ENCODE measurements at regions not wholly inside any gene's neighbourhood (a gene's known extent, or its start where the extent isn't known, plus 50 kb on each side); places are given as distances from the start of the nearest gene placed in this dataset.

DNA sequence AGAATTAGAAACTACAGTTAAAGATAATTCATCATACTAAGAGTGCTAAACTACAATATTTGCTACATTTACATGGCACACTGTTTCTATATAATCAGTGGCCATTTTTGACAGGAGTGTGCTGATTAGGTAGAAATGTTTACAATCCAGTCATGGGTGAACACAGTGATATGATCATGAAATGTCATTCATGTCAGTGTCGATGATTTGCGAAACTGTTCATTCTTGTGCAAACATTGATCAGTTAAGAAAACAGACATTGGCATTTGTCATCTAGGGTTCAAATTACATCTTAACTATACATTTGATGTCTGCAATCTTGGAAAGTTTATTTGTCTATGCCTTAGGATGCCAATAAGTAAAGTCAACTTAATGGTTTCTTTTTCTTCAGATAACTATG lies 474.9 kb downstream of the DOK5 start:
- Histone ChIP-seq H3K9me3 (no peaks in the 10 kb centered on the region), H3K4me3 (no peak overlapping the region), H3K36me3 (ENCODE audit: low read depth) (no peaks in the 10 kb centered on the region), H3K4me1 (ENCODE audit: low read depth) (no peaks in the 10 kb centered on the region)
- intact Hi-C loops (cut with DNase I, micrococcal nuclease), result no loop called here
- no peak for TF ChIP-seq CTCF (IDR thresholded peaks at IDR 0.05)
- DNase-seq, result no peak
- no peak for ATAC-seq

GRCh38 chr20:54941666-54942065 lies 466.3 kb downstream of the DOK5 start:
- intact Hi-C loops (cut with DNase I, micrococcal nuclease), result no loop called here
- ATAC-seq (no peak), DNase-seq (no peak)
- Histone ChIP-seq H3K4me3 (no peak overlapping the region), H3K9me3 (no peaks in the 10 kb centered on the region), H3K4me1 (ENCODE audit: low read depth) (no peaks in the 10 kb centered on the region), H3K36me3 (ENCODE audit: low read depth) (no peaks in the 10 kb centered on the region)
- no peak for TF ChIP-seq CTCF (IDR thresholded peaks at IDR 0.05)

DNA sequence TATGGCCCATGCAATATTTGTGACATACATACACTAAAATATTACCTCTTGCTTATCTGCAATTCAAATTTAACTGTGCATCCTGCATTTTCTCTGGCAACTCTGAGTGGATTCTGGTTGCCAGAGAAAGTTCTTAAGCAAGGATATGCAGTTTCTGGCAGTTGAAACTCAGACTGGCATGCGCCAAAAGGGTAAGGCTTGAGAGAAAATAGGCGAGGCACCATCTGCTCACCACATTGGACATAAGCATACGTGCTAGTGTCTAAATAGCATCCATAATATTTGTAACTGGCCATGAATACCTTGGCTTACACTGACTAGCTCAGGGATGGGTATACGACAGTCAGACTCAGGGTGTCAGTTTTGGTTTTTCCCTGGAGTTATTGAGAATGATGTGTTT lies 465.1 kb downstream of the DOK5 start:
- no peak for TF ChIP-seq CTCF (IDR thresholded peaks at IDR 0.05)
- Histone ChIP-seq H3K4me3 (no peak overlapping the region), H3K4me1 (ENCODE audit: low read depth) (no peaks in the 10 kb centered on the region), H3K9me3 (no peaks in the 10 kb centered on the region), H3K36me3 (ENCODE audit: low read depth) (no peaks in the 10 kb centered on the region)
- intact Hi-C loops (cut with DNase I, micrococcal nuclease), result no loop called here
- DNase-seq (no peak), ATAC-seq (no peak)

DNA sequence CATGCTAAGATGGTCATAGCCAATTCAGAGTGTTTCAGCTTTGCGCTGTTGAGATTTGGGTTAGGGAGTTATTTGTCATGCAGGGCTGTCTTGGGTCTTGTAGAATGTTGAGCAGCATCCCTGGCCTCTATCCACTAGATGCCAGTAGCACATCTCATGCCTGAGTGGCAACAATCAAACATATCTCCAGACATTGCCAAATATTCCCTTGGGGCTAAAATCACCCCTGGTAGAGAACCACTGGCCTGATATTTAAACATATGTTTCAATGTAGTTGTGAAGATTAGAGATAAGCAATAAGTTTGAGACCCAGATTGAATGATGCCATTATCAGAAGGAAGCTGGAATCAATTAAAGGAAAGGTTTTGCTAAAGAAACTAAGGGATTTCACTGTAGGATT lies 463.3 kb downstream of the DOK5 start:
- no peak for DNase-seq
- intact Hi-C loops (cut with DNase I, micrococcal nuclease), result no loop called here
- no peak for TF ChIP-seq CTCF (IDR thresholded peaks at IDR 0.05)
- no peak overlapping the region for H3K4me3 ChIP-seq
- no peaks in the 10 kb centered on the region for H3K36me3 ChIP-seq (ENCODE audit: low read depth)
- H3K4me1 ChIP-seq (ENCODE audit: low read depth), result no peaks in the 10 kb centered on the region
- no peaks in the 10 kb centered on the region for H3K9me3 ChIP-seq
- ATAC-seq, result no peak

DNA sequence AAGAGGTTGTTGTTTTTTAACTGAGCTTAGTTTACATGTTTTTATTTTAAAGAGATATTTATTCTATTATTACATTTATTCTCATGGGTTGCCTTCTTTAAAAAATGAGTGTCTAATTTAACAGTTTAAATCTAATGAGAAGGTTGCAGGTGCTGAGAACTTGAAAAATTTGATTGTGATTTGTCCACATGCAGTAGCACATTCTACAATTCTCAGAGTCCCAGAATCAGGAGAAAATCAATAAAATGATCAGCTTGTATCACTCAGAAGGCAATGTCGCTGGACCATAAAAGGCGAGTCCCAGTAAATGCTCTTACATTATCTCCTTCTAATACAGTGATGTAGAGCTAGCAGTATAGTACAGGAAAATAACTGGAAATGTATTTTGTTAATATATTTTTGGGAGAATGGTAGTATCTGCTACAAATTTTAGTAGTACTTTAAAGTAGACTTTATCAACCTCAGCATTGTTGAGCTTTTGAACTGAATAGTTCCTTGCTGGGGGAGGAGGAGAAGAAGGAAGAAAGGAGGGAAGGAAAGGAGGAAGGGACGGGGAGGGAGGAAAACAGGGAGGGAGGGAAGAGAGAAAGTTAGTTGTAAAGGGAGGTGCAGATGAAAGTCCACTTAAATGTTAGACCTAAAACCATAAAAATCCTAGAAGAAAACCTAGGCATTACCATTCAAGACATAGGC lies 458.0 kb downstream of the DOK5 start:
- Histone ChIP-seq H3K4me3 (no peak overlapping the region), H3K36me3 (ENCODE audit: low read depth) (no peaks in the 10 kb centered on the region), H3K9me3 (peaks cover 2% of the 10 kb centered on the region), H3K4me1 (ENCODE audit: low read depth) (no peaks in the 10 kb centered on the region)
- DNase-seq (no peak), ATAC-seq (no peak)
- intact Hi-C loops (cut with DNase I, micrococcal nuclease), result no loop called here
- TF ChIP-seq CTCF (IDR thresholded peaks at IDR 0.05), result no peak

DNA sequence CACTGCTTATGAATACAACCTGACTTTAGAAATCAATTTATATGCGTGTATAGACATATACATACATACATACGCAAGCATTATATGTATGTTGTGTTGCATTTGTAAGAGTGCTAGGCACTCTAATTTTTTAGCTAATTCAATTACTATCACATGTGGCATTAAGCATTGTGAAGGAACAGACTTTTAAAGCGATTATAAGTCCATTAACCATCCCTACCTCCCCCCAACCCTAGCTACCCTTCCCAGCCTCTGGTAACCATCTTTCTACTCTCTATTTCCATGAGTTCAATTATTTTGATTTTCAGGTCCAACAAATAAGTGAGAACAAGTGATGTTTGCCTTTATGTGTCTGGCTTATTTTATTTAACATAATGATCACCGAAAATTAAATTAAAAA lies 453.8 kb downstream of the DOK5 start:
- intact Hi-C loops (cut with DNase I, micrococcal nuclease), result no loop called here
- ATAC-seq (no peak), DNase-seq (no peak)
- no peaks in the 10 kb centered on the region for H3K36me3 ChIP-seq (ENCODE audit: low read depth)
- no peaks in the 10 kb centered on the region for H3K4me1 ChIP-seq (ENCODE audit: low read depth)
- H3K9me3 ChIP-seq, result peaks cover 2% of the 10 kb centered on the region
- TF ChIP-seq CTCF (IDR thresholded peaks at IDR 0.05), result no peak
- no peak overlapping the region for H3K4me3 ChIP-seq

All from mucosa of descending colon (tissue), 3 donors.